ENCODE measurements at regions not wholly inside any gene's neighbourhood (a gene's known extent, or its start where the extent isn't known, plus 50 kb on each side); places are given as distances from the start of the nearest gene placed in this dataset.

- DNase-seq (ENCODE audit: low spot score), result no peak
Observed at GRCh38 chr18:45378308-45378707, 237.0 kb upstream of the SLC14A2 start.

DNA sequence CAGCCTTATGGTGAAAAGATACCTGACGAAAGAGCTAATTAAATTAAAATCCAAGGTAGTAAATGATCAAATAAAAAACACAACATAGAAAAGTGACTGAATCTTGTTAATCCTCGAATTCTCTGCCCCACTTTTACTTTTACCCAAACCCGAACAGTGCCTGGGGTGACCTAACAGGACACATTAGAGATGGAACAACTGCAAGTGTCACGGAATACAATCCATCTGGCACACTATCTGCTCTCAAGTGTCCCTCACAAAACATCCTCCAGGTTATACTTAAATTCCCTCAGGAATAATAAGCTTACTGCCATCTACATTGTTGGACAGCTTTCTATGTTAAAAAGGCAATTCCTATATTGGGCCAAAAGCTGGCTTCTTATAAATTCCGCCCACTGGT is 236.3 kb upstream of the SLC14A2 start:
- DNase-seq (ENCODE audit: low spot score), result no peak

DNA sequence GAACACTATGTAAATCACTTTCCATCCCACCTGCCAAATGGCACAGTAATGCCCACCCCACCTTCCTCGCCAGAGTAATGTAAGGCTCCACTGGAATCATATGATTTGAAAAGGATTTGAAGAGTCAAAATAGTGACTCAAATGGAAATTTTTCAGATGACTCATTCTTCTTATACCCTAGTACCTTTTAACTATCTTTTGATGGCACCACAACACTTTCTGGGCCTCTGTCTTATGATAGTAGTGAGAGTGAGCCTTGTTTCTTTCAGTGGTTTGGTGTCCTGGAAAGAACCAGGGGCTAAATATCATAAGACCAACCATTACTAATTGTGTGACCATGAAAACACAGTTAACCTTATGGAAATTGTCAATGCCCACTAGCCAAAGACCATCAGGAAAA is 235.4 kb upstream of the SLC14A2 start:
- no peak for DNase-seq (ENCODE audit: low spot score)

GRCh38 chr18:45381282-45381681 is 234.0 kb upstream of the SLC14A2 start:
- DNase-seq (ENCODE audit: low spot score), result no peak

- no peak for DNase-seq (ENCODE audit: low spot score)
Observed at GRCh38 chr18:45383228-45383627, 232.0 kb upstream of the SLC14A2 start.

- peak; percentile 61 for DNase-seq (ENCODE audit: low spot score)
Observed at GRCh38 chr18:45384137-45384961, 230.9 kb upstream of the SLC14A2 start.

- no peak for DNase-seq (ENCODE audit: low spot score)
Observed at GRCh38 chr18:45384962-45385315, 230.3 kb upstream of the SLC14A2 start.

- DNase-seq (ENCODE audit: low spot score), result no peak
Observed at GRCh38 chr18:45386041-45386655, 229.1 kb upstream of the SLC14A2 start.

DNA sequence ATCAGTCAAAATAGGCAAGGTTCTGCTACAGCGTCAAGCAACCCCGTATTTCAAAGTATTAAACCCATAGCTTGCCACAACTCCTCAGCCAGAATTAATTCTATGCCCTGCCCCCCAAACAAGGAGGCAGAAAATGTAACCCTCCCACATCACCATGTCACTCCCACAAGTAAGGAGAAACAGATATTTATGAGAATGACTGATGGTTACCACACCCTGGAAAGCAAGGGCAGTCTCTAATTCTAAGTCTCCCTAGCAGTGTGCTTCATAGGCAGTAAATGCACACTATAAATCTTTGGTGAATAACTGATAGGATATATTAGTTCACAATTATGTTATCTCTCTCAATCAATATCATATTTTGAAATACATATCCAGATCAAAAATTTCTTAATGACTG is 228.0 kb upstream of the SLC14A2 start:
- DNase-seq (ENCODE audit: low spot score), result no peak

- DNase-seq (ENCODE audit: low spot score), result no peak
Observed at GRCh38 chr18:45398448-45398847, 216.8 kb upstream of the SLC14A2 start.

- DNase-seq (ENCODE audit: low spot score), result no peak
Observed at GRCh38 chr18:45399146-45399545, 216.1 kb upstream of the SLC14A2 start.

DNA sequence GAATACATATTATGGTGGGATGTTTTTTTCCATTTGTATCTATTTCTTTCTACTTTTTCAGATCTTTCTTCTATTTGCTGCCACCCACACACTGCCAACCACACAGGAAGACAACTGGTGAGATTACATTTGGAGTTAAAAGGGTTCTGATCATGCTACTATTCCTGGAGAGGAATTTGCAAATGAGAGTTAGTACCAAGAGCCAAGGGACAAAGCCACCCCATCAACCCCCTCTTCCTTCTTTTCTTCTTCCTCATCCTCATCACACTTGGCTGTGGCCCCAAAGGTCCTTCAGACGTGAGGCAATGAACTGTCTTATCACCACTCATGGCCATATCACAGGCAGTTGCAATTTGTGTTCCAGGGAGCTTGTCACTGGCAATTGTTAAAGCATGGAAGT is 215.6 kb upstream of the SLC14A2 start:
- no peak for DNase-seq (ENCODE audit: low spot score)

DNA sequence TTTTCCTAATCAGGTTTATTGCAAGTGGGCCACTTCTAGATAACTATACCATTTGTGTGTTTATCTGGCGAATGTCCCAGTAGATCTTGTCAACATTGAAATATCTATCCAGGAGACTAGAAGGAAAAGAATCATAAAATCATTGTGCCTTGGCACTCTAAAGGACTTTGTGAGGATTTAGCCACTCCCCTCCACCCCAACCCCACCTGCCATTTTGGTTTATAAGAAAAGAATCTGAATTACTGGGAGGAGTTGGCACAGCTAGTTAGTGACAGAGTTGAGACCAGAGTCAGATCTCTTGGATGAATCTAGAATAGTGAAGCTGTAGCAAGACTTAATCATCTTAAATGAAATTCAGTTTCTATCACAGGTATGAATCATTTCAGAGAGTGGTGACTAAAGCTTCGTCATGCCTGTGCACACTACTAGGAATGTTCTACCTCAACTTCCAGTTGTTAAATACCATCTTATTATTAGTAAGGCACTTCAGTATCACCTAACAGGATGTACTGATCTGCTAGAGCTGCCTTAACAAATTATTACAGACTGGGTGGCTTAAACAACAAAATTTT is 212.7 kb upstream of the SLC14A2 start:
- peak; percentile 56 for DNase-seq (ENCODE audit: low spot score)

DNA sequence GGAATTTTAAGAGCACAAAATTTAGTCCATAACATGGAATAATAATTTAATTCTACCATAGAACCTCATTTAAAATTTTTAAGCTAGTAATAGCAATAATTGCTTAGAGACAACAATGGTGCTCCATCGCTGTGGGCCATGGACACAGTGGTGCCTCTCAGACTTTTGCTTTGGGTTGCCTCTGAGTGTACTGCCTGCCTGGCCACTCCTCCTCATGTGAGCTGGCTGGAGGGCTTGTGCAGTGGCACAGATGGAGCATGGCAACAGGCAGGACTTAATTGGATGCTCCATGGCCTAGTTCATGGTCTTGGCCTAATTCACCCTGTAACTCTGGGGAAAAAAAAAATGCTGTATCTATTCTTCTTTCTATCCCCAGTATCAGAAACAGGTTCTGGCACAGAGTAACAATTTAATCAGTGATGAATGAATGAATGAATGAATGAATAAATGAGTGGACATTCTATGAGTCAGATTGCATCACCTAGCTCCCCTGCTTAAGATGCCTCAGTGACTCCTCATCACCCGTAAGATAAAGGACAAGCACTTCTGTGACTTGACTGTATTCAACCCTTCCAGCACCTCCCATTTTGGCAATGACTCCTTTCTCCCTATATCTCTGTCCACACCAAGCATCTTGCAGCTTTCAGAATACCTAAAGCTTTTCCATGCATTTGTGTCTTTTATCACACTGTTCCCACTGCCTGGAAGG is 211.8 kb upstream of the SLC14A2 start:
- DNase-seq (ENCODE audit: low spot score), result no peak

DNA sequence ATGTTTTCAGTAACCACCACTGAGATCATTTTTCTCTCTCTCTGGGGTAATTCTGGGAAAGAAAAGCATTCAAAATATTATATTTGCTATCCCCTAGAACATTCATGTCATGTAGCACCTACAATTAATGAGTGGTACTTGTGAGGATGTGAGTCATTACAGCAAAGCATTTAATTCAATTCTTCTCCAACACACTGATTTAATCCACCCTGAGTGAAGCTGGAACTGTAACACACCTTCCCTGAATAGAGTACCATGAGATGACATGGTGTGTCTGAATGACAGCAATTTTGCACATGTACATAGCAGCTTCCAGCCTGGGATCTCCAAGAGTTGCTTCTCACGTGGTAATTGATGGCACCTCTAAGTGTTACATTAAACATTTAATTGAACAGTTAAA is 207.1 kb upstream of the SLC14A2 start:
- DNase-seq (ENCODE audit: low spot score), result no peak

- DNase-seq (ENCODE audit: low spot score), result no peak
Observed at GRCh38 chr18:45409971-45410370, 205.3 kb upstream of the SLC14A2 start.

- peak; percentile 10 for DNase-seq (ENCODE audit: low spot score)
Observed at GRCh38 chr18:45412577-45412976, 202.7 kb upstream of the SLC14A2 start.

GRCh38 chr18:45413180-45413836 is 202.0 kb upstream of the SLC14A2 start:
- DNase-seq (ENCODE audit: low spot score), result peak; percentile 61

DNA sequence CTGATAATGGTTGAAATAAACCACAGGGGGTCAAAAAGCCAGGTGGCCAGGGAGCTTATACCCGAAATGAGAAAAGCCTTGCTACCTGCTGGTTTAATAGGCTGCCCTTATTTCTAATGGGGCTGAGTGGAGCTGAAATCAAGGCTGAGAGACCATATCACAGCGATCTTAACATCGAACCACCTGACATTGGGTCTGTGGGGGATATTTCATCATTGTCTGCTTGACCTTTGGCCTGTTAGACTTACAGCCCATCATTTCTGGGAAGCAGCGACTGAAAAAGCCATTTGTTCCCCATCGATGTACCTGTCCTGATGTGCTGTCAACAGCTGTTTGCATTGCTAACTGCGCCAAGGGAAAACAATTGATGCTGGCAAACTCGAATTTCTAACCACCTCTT is 199.7 kb upstream of the SLC14A2 start:
- DNase-seq (ENCODE audit: low spot score), result no peak

- no peak for DNase-seq (ENCODE audit: low spot score)
Observed at GRCh38 chr18:45416168-45416567, 199.1 kb upstream of the SLC14A2 start.

DNA sequence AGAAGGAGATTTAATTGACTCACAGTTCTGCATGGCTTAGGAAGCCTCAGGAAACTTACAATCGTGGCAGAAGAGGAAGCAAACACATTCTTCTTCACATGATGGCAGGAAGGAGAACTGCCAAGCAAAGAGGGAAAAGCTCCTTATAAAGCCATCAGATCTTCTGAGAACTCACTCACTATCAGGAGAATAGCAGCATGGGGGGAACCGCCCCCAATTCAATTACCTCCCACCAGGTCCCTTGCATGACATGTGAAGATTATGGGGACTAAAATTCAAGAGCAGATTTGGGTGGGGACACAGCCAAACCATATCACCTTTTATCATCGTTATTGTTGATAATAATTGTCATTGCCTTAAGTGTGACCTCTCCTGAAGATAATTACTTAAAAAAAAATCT is 197.9 kb upstream of the SLC14A2 start:
- no peak for DNase-seq (ENCODE audit: low spot score)

DNA sequence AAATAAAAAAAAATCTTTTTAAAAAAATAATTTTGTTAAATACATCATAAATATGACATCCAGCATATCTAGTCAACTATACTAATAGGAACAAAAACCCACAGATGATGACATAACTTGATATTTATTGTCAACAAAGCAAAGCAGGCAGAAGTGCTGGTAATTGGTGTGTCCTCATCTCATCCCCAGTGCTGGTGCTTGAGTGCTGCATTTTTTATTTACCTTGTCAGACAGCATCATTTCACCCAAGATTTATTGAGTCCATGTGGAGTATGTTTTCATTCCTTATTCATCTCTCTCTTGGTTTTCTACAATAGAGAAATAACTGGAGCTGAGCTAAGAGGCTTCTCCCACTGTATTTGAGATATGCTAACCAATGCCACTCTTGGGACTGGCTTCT is 191.6 kb upstream of the SLC14A2 start:
- peak; percentile 12 for DNase-seq (ENCODE audit: low spot score)
